Mammary epithelial cell (primary cell): ENCODE measurements at regions not wholly inside any gene's neighbourhood (a gene's known extent, or its start where the extent isn't known, plus 50 kb on each side); places are given as distances from the start of the nearest gene placed in this dataset.

ENCODE experiments used
- EZH2 ChIP-seq: IDR thresholded peaks from 2 replicates; pipeline ENCODE4 v1.6.1; 2012; ENCODE audit warnings: low read length, inconsistent platforms, borderline replicate concordance
- TF ChIP-seq, protein P1 (sequence below), 2 donors: IDR thresholded peaks in 1 of 2; conservative IDR thresholded peaks in 1 of 2; 2 replicates each; pipeline ENCODE4 v1.5.1; 2011 to 2012; ENCODE audit warnings: inconsistent platforms in 2 of 2, low read length in 2 of 2, mild to moderate bottlenecking in 2 of 2, control low read depth in 1 of 2, low read depth in 1 of 2; ENCODE audit not compliant: insufficient read depth in 1 of 2; ENCODE audit errors: extremely low read depth in 1 of 2

DNA sequence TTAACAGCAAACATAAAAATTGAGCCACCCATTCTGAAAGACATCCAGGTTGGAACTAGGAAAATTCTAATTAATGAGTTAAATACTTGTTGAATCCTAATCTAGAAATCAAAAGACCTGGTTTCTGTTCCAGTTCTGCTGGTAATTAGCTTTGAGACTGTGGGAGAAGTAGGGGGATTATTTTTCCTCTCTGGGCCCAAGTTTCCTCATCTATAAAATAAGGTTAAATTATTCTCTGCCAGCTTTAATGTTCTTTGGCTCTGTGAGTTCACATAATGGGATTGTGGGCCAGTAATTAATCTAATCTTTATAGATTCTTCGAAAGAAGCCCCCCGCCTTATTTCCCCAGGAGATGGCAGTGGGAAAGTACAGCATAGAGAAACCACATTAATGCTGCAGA lies 104.6 kb downstream of the ENC1 start:
- no peak for TF ChIP-seq EZH2
- TF ChIP-seq, protein P1, sequence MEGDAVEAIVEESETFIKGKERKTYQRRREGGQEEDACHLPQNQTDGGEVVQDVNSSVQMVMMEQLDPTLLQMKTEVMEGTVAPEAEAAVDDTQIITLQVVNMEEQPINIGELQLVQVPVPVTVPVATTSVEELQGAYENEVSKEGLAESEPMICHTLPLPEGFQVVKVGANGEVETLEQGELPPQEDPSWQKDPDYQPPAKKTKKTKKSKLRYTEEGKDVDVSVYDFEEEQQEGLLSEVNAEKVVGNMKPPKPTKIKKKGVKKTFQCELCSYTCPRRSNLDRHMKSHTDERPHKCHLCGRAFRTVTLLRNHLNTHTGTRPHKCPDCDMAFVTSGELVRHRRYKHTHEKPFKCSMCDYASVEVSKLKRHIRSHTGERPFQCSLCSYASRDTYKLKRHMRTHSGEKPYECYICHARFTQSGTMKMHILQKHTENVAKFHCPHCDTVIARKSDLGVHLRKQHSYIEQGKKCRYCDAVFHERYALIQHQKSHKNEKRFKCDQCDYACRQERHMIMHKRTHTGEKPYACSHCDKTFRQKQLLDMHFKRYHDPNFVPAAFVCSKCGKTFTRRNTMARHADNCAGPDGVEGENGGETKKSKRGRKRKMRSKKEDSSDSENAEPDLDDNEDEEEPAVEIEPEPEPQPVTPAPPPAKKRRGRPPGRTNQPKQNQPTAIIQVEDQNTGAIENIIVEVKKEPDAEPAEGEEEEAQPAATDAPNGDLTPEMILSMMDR (conservative IDR thresholded peaks at IDR 0.05 in 1 of 2, IDR thresholded peaks at IDR 0.05 in 1 of 2; ENCODE audit: extremely low read depth in 1 of 2, insufficient read depth in 1 of 2, low read depth in 1 of 2, low read length in 2 of 2), result no peak
